ENCODE measurements at regions not wholly inside any gene's neighbourhood (a gene's known extent, or its start where the extent isn't known, plus 50 kb on each side); places are given as distances from the start of the nearest gene placed in this dataset.

DNA sequence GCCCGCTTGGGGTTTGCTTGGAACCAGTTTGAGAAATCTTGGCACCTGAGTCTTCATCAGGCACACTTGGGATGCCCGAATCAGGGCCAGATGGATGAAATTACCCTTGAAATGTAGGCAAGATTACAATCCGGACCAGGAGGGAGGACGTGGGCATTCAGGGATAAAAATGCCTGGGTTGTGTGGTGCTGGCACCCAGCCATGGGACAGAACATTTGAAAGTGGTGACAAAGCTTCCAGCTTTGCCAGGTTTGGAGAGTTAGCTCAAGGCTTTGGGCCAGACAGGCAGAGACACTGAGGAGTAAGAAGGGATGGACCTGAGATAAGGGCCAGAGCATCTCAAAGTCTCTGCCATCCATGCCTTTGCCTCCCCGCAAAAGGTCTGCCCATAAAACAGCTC lies 182.2 kb downstream of the TTC32 start:
- ATAC-seq, result no peak
- TF ChIP-seq TCF7L2 (IDR thresholded peaks at IDR 0.05; ENCODE audit: low read depth, low read length) (no peak), POLR2AphosphoS5 (IDR thresholded peaks at IDR 0.05; ENCODE audit: low read depth, low read length) (no peak)
- TF ChIP-seq, protein P1, sequence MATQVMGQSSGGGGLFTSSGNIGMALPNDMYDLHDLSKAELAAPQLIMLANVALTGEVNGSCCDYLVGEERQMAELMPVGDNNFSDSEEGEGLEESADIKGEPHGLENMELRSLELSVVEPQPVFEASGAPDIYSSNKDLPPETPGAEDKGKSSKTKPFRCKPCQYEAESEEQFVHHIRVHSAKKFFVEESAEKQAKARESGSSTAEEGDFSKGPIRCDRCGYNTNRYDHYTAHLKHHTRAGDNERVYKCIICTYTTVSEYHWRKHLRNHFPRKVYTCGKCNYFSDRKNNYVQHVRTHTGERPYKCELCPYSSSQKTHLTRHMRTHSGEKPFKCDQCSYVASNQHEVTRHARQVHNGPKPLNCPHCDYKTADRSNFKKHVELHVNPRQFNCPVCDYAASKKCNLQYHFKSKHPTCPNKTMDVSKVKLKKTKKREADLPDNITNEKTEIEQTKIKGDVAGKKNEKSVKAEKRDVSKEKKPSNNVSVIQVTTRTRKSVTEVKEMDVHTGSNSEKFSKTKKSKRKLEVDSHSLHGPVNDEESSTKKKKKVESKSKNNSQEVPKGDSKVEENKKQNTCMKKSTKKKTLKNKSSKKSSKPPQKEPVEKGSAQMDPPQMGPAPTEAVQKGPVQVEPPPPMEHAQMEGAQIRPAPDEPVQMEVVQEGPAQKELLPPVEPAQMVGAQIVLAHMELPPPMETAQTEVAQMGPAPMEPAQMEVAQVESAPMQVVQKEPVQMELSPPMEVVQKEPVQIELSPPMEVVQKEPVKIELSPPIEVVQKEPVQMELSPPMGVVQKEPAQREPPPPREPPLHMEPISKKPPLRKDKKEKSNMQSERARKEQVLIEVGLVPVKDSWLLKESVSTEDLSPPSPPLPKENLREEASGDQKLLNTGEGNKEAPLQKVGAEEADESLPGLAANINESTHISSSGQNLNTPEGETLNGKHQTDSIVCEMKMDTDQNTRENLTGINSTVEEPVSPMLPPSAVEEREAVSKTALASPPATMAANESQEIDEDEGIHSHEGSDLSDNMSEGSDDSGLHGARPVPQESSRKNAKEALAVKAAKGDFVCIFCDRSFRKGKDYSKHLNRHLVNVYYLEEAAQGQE (IDR thresholded peaks at IDR 0.05; ENCODE audit: insufficient read depth in 1 of 2, low read depth in 2 of 2, low read length in 1 of 2), result no peak
- BruUV-seq (replicated peaks), result no TSS peak
- no peaks in the 10 kb centered on the region for H3K4me1 ChIP-seq (ENCODE audit: control insufficient read depth, insufficient read depth, low read length)
- ChIA-PET CTCF (no interaction called here), POLR2A (no interaction called here)
- no peak overlapping the region for H3K4me3 ChIP-seq (ENCODE audit: low read depth in 2 of 2, low read length in 2 of 2)
- H3K27me3 ChIP-seq (ENCODE audit: control insufficient read depth, insufficient read depth, low read length), result no peaks in the 10 kb centered on the region
- no peaks in the 10 kb centered on the region for H3K36me3 ChIP-seq (ENCODE audit: control insufficient read depth, insufficient read depth, low read length)
- in situ Hi-C loops (cut with HindIII; ENCODE audit: low pct_unique_long_range_greater_than_20kb, low sequenced_read_pairs), result no loop called here
- intact Hi-C loops (cut with micrococcal nuclease; ENCODE audit: unreplicated experiment), result no loop called here
- DNase-seq (ENCODE audit: low read depth, low spot score), result no peak
- no peaks in the 10 kb centered on the region for H3K9me3 ChIP-seq (ENCODE audit: control insufficient read depth, insufficient read depth, low read depth, low read length)
- H3K27ac ChIP-seq (ENCODE audit: low read length), result no peak overlapping the region

DNA sequence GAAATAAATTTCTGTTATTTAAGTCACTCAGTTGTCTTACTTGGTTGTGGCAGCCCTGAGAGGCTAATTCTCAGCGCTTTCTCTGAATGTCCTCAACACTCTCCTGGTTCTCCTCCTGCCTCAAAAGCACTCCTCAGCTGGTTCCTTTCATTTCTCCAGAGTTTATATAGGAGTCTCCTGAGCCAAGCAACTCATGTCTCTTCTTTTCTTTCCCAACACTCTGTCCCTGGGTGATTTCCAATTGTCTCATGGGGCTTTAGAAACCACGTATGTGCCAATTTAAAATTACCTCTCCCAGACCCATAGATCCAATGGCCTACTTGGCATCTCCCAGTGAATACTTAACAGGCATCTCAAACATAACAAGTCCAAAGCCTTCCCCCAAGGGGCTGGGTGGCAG lies 184.3 kb downstream of the TTC32 start:
- TF ChIP-seq, protein P1 (IDR thresholded peaks at IDR 0.05; ENCODE audit: insufficient read depth in 1 of 2, low read depth in 2 of 2, low read length in 1 of 2), result no peak
- no peak for TF ChIP-seq TCF7L2 (IDR thresholded peaks at IDR 0.05; ENCODE audit: low read depth, low read length)
- TF ChIP-seq SIN3A (IDR thresholded peaks at IDR 0.05; ENCODE audit: borderline replicate concordance, insufficient read depth, low read depth, low read length), result no peak
- TF ChIP-seq, protein P2, sequence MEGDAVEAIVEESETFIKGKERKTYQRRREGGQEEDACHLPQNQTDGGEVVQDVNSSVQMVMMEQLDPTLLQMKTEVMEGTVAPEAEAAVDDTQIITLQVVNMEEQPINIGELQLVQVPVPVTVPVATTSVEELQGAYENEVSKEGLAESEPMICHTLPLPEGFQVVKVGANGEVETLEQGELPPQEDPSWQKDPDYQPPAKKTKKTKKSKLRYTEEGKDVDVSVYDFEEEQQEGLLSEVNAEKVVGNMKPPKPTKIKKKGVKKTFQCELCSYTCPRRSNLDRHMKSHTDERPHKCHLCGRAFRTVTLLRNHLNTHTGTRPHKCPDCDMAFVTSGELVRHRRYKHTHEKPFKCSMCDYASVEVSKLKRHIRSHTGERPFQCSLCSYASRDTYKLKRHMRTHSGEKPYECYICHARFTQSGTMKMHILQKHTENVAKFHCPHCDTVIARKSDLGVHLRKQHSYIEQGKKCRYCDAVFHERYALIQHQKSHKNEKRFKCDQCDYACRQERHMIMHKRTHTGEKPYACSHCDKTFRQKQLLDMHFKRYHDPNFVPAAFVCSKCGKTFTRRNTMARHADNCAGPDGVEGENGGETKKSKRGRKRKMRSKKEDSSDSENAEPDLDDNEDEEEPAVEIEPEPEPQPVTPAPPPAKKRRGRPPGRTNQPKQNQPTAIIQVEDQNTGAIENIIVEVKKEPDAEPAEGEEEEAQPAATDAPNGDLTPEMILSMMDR (IDR thresholded peaks at IDR 0.05), result no peak
- TF ChIP-seq POLR2AphosphoS5 (IDR thresholded peaks at IDR 0.05; ENCODE audit: low read depth, low read length), result no peak
- CTCF ChIA-PET, result no interaction called here
- POLR2A ChIA-PET, result no interaction called here
- ATAC-seq (no peak), DNase-seq (ENCODE audit: low read depth, low spot score) (no peak)
- H3K36me3 ChIP-seq (ENCODE audit: control insufficient read depth, insufficient read depth, low read length), result no peaks in the 10 kb centered on the region
- no peaks in the 10 kb centered on the region for H3K27me3 ChIP-seq (ENCODE audit: control insufficient read depth, insufficient read depth, low read length)
- H3K4me1 ChIP-seq (ENCODE audit: control insufficient read depth, insufficient read depth, low read length), result no peaks in the 10 kb centered on the region
- in situ Hi-C loops (cut with HindIII; ENCODE audit: low pct_unique_long_range_greater_than_20kb, low sequenced_read_pairs), result no loop called here
- intact Hi-C loops (cut with micrococcal nuclease; ENCODE audit: unreplicated experiment), result no loop called here
- H3K4me3 ChIP-seq (ENCODE audit: low read depth in 2 of 2, low read length in 2 of 2), result no peak overlapping the region
- no peaks in the 10 kb centered on the region for H3K9me3 ChIP-seq (ENCODE audit: control insufficient read depth, insufficient read depth, low read depth, low read length)
- H3K27ac ChIP-seq (ENCODE audit: low read length), result no peak overlapping the region
- no TSS peak for BruUV-seq (replicated peaks)
